Keratinocyte (primary cell): ENCODE measurements at regions not wholly inside any gene's neighbourhood (a gene's known extent, or its start where the extent isn't known, plus 50 kb on each side); places are given as distances from the start of the nearest gene placed in this dataset.

Experiments used
- EZH2 ChIP-seq: IDR thresholded peaks from one replicate; pipeline ENCODE4 v1.6.1; 2012; ENCODE audit warnings: inconsistent platforms, mild to moderate bottlenecking, low read length, moderate library complexity
- TF ChIP-seq, protein P1 (sequence below), 3 experiments: IDR thresholded peaks in 1 of 3; conservative IDR thresholded peaks in 1 of 3; optimal IDR thresholded peaks in 1 of 3; 2 replicates in 2 of 3; 3 replicates in 1 of 3; pipeline versions ENCODE3 to v1.5.1; 2011; ENCODE audit warnings: low read length in 3 of 3, mild to moderate bottlenecking in 3 of 3, moderate library complexity in 2 of 3, control low read depth in 1 of 3, inconsistent platforms in 1 of 3; ENCODE audit not compliant: insufficient read depth in 2 of 3; ENCODE audit errors: extremely low read depth in 1 of 3

DNA sequence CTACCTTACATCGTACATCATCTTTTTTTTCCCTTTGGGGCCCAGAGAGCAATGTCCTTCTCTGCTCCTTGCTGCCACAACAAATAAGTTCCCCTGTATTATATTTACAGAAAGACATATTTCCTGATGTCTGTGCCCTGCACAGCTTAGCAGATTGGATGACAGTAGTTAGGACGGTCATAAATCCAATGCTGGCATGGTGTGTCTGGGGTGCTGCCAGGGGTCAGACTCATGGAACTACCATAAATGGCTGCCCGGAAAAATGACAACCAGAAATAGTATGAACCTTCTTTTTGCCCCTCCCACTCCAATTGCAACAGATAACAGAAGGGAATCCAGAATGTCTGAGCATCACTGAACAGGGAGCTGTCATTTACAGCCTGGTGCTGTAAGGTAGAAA lies 511.1 kb downstream of the PSAT1 start:
- TF ChIP-seq, protein P1, sequence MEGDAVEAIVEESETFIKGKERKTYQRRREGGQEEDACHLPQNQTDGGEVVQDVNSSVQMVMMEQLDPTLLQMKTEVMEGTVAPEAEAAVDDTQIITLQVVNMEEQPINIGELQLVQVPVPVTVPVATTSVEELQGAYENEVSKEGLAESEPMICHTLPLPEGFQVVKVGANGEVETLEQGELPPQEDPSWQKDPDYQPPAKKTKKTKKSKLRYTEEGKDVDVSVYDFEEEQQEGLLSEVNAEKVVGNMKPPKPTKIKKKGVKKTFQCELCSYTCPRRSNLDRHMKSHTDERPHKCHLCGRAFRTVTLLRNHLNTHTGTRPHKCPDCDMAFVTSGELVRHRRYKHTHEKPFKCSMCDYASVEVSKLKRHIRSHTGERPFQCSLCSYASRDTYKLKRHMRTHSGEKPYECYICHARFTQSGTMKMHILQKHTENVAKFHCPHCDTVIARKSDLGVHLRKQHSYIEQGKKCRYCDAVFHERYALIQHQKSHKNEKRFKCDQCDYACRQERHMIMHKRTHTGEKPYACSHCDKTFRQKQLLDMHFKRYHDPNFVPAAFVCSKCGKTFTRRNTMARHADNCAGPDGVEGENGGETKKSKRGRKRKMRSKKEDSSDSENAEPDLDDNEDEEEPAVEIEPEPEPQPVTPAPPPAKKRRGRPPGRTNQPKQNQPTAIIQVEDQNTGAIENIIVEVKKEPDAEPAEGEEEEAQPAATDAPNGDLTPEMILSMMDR (optimal IDR thresholded peaks at IDR 0.05 in 1 of 3, IDR thresholded peaks at IDR 0.05 in 1 of 3, conservative IDR thresholded peaks at IDR 0.05 in 1 of 3; ENCODE audit: extremely low read depth in 1 of 3, insufficient read depth in 2 of 3, low read length in 3 of 3): no peak
- TF ChIP-seq EZH2: no peak
